Heart right ventricle (tissue), 16 donors: ENCODE measurements at regions not wholly inside any gene's neighbourhood (a gene's known extent, or its start where the extent isn't known, plus 50 kb on each side); places are given as distances from the start of the nearest gene placed in this dataset.

Experiments
- ATAC-seq, 8 donors: fragments of 200-7000 bp; cut with Tn5 transposase; one replicate each; pipeline ENCODE4 v1.9.1; 2020; ENCODE audit warnings: mild to moderate bottlenecking in 8 of 8, moderate library complexity in 8 of 8, moderate number of reproducible peaks in 1 of 8
- DNase-seq, 2 donors: peaks; one replicate each; pipeline ENCODE4 v3.0.0-alpha.2; 2020
- H3K27ac ChIP-seq, 10 donors: fragments of 200-600 bp; sonication (generic) in 2 of 10; one replicate each; pipeline versions ENCODE4 v1.5.0 to v1.8.0; 2020 to 2022; ENCODE audit warnings: mild to moderate bottlenecking in 3 of 10
- H3K27me3 ChIP-seq, 7 donors: fragments of 200-600 bp; one replicate each; pipeline ENCODE4 v1.8.0; 2021 to 2022; ENCODE audit warnings: mild to moderate bottlenecking in 2 of 7
- H3K36me3 ChIP-seq, 9 donors: fragments of 200-600 bp; sonication (generic) in 1 of 9; one replicate each; pipeline versions ENCODE4 v1.5.0 to v1.8.0; 2020 to 2022; ENCODE audit warnings: mild to moderate bottlenecking in 2 of 9
- H3K4me1 ChIP-seq, 9 donors: fragments of 200-600 bp; sonication (generic) in 1 of 9; one replicate each; pipeline versions ENCODE4 v1.5.0 to v1.8.0; 2020 to 2022; ENCODE audit warnings: mild to moderate bottlenecking in 4 of 9
- H3K4me3 ChIP-seq, 10 donors: fragments of 200-600 bp; sonication (generic) in 2 of 10; one replicate each; pipeline versions ENCODE4 v1.5.0 to v1.8.0; 2020 to 2022; ENCODE audit warnings: mild to moderate bottlenecking in 7 of 10, moderate library complexity in 2 of 10
- H3K9me3 ChIP-seq, 11 donors: fragments of 200-600 bp in 10 of 11; sonication (generic) in 2 of 11; one replicate each; pipeline versions ENCODE4 v1.5.0 to v1.8.0; 2013 to 2022; ENCODE audit warnings: mild to moderate bottlenecking in 2 of 11, control low read depth in 1 of 11, moderate library complexity in 1 of 11
- WGBS, 2 donors: extraction: QIAGEN DNeasy Blood & Tissue Kit; methylation state at CpG; one replicate each; pipeline ENCODE4 v1.1.7; 2013; ENCODE audit warnings: inconsistent platforms in 1 of 2; 5-methylcytosine and 5-hydroxymethylcytosine counted together
- intact Hi-C, 10 donors: fragments of 100-400 bp; cut with DNase I; formaldehyde crosslinking; loops; one replicate each; pipeline versions ENCODE4 v1.11.1 to v1.14.2; 2022
- TF ChIP-seq, protein P1 (sequence below), 9 donors: fragments of 200-600 bp; sonication (generic) in 2 of 9; IDR thresholded peaks; one replicate each; pipeline versions ENCODE4 v1.5.0 to v1.8.0; 2021 to 2022; ENCODE audit warnings: antibody characterized with exemption in 9 of 9, mild to moderate bottlenecking in 5 of 9, moderate library complexity in 1 of 9
- donor health status: Arrhythmogenic right ventricular cardiomyopathy.
- donor health status: ischemic (EF 13 %, LVEDD 7.1; RV severe dilation, severe dysfunction).
- donor health status: healthy with polysubstance abuse.
- donor health status: DM: no; HTN: yes; CAD: no.
- donor health status: DM: no; HTN: no; CAD: no.
- donor health status: ischemic (EF 25% LVEDD 6.9; RV normal size, moderate dysfunction).
- donor health status: ischemic (EF 25% LVEDD 5.7; RV mildly dilated, moderate dysfunction).
- donor health status: healthy.
- donor health status: DM: yes; HTN: yes; CAD: no.
- donor health status: Ischemic cardiomyopathy.
- donor health status: ischemic (EF 35%, LVEDD 5.7; RV mildly dilated, moderate dysfunction).
- donor health status: nonischemic (EF 11% LVEDD 7.7; RV severe dilation, severe dysfunction).
- donor health status: DM: yes; HTN: yes; CAD: no.
- donor health status: PGD.
- donor health status: ischemic (EF 29% LVEDD 5.4; RV normal size, mild dysfunction).
- donor health status: nonischemic (EF 23%, LVEDD 6.1; RV moderate dilation, normal function).

DNA sequence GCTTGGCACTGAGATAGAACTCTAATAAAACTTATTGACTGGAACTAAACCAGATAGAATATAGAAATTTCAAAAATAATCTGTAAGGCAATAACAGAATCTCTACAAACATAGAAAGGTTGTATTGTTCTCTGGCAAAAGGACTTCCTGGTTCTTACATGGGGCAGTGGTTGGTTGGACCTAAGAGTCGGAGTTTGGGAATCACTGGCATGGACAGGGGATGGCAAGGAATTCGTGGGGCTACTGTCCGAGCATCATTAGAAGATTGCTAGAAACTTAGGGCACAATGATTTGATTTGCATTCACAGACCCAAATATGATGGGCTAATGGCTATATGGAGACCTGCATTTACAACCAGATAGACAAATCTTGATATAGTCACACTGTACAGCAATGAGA lies 103.8 kb upstream of the GOT2 start:
- TF ChIP-seq, protein P1, sequence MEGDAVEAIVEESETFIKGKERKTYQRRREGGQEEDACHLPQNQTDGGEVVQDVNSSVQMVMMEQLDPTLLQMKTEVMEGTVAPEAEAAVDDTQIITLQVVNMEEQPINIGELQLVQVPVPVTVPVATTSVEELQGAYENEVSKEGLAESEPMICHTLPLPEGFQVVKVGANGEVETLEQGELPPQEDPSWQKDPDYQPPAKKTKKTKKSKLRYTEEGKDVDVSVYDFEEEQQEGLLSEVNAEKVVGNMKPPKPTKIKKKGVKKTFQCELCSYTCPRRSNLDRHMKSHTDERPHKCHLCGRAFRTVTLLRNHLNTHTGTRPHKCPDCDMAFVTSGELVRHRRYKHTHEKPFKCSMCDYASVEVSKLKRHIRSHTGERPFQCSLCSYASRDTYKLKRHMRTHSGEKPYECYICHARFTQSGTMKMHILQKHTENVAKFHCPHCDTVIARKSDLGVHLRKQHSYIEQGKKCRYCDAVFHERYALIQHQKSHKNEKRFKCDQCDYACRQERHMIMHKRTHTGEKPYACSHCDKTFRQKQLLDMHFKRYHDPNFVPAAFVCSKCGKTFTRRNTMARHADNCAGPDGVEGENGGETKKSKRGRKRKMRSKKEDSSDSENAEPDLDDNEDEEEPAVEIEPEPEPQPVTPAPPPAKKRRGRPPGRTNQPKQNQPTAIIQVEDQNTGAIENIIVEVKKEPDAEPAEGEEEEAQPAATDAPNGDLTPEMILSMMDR (IDR thresholded peaks at IDR 0.05), result no peak
- intact Hi-C loops, result no loop called here
- Histone ChIP-seq H3K27me3 (no peaks in the 10 kb centered on the region), H3K27ac (no peak overlapping the region), H3K9me3 (peaks cover 0 to 6% (median 0%) of the 10 kb centered on the region in 11 donors), H3K4me1 (no peaks in the 10 kb centered on the region), H3K4me3 (no peak overlapping the region), H3K36me3 (no peaks in the 10 kb centered on the region)
- 86 to 90% methylated on average over 3 of the region's 3 CpGs for WGBS, 2 donors
- DNase-seq, result no peak
- no peak for ATAC-seq

GRCh38 chr16:58836427-58836826 lies 102.3 kb upstream of the GOT2 start:
- ATAC-seq, result no peak

GRCh38 chr16:58832386-58832895 lies 98.3 kb upstream of the GOT2 start:
- TF ChIP-seq, protein P1 (IDR thresholded peaks at IDR 0.05), result no peak
- Histone ChIP-seq H3K36me3 (no peaks in the 10 kb centered on the region), H3K4me1 (no peaks in the 10 kb centered on the region), H3K9me3 (no peaks in the 10 kb centered on the region), H3K4me3 (no peak overlapping the region), H3K27ac (no peak overlapping the region), H3K27me3 (no peaks in the 10 kb centered on the region)
- DNase-seq, result no peak
- intact Hi-C loops, result no loop called here
- WGBS, 2 donors, result 53 to 54% methylated on average over 2 of the region's 2 CpGs
- no peak for ATAC-seq

More at GRCh38 chr16:58836427-58836826, 102.3 kb upstream of the GOT2 start:
- Histone ChIP-seq H3K27ac (no peak overlapping the region), H3K27me3 (no peaks in the 10 kb centered on the region), H3K9me3 (peaks cover 0 to 6% (median 0%) of the 10 kb centered on the region in 11 donors), H3K4me1 (no peaks in the 10 kb centered on the region), H3K4me3 (no peak overlapping the region), H3K36me3 (no peaks in the 10 kb centered on the region)
- no peak for DNase-seq
- TF ChIP-seq, protein P1 (IDR thresholded peaks at IDR 0.05), result no peak
- intact Hi-C loops, result no loop called here
- WGBS, 2 donors, result 80 to 83% methylated on average over 6 of the region's 6 CpGs

GRCh38 chr16:58831386-58831785 lies 97.3 kb upstream of the GOT2 start:
- no peaks in the 10 kb centered on the region for H3K36me3 ChIP-seq
- no peaks in the 10 kb centered on the region for H3K4me1 ChIP-seq
- TF ChIP-seq, protein P1 (IDR thresholded peaks at IDR 0.05), result no peak
- intact Hi-C loops, result no loop called here
- no peaks in the 10 kb centered on the region for H3K27me3 ChIP-seq
- no peak for ATAC-seq
- DNase-seq, result no peak
- H3K4me3 ChIP-seq, result no peak overlapping the region
- 73% methylated on average over 4 of the region's 4 CpGs for WGBS, 2 donors
- H3K9me3 ChIP-seq, result no peaks in the 10 kb centered on the region
- no peak overlapping the region for H3K27ac ChIP-seq
